Transverse colon (tissue), 4 donors: ENCODE measurements at regions not wholly inside any gene's neighbourhood (a gene's known extent, or its start where the extent isn't known, plus 50 kb on each side); places are given as distances from the start of the nearest gene placed in this dataset.

Source experiments
- DNase-seq: peaks from one replicate; pipeline ENCODE4 v3.0.0-alpha.2; 2019
- H3K27ac ChIP-seq, 4 donors: fragments of 200-600 bp; sonication (generic); 2 replicates each; pipeline ENCODE4 v1.5.1; 2016 to 2018; ENCODE audit warnings: inconsistent platforms in 4 of 4
- H3K27me3 ChIP-seq: fragments of 200-600 bp; sonication (generic); 2 replicates; pipeline ENCODE4 v1.5.1; 2017; ENCODE audit warnings: inconsistent platforms
- H3K36me3 ChIP-seq, 4 donors: fragments of 200-600 bp; sonication (generic); 2 replicates each; pipeline ENCODE4 v1.5.1; 2017 to 2019; ENCODE audit warnings: inconsistent platforms in 4 of 4
- H3K4me1 ChIP-seq, 4 donors: fragments of 200-600 bp; sonication (generic); 2 replicates each; pipeline ENCODE4 v1.5.1; 2017 to 2020; ENCODE audit warnings: inconsistent platforms in 4 of 4
- H3K4me3 ChIP-seq, 4 donors: fragments of 200-600 bp; sonication (generic); 1 replicate in 1 of 4; 2 replicates in 3 of 4; pipeline versions ENCODE4 v1.5.1 to v1.6.1; 2017 to 2019; ENCODE audit warnings: inconsistent platforms in 4 of 4
- H3K9me3 ChIP-seq, 2 donors: fragments of 200-600 bp; sonication (generic); 2 replicates each; pipeline ENCODE4 v1.5.1; 2017 to 2019; ENCODE audit warnings: inconsistent platforms in 2 of 2
- CTCF ChIP-seq, 5 experiments: fragments of 200-600 bp in 3 of 5; fragments of 450-650 bp in 2 of 5; sonication (generic) in 3 of 5; IDR thresholded peaks; 1 replicate in 2 of 5; 2 replicates in 3 of 5; pipeline ENCODE4 v1.5.1; 2016 to 2017; ENCODE audit warnings: antibody characterized with exemption in 5 of 5, inconsistent platforms in 3 of 5, mild to moderate bottlenecking in 2 of 5, moderate library complexity in 1 of 5
- EP300 ChIP-seq: sonication (generic); formaldehyde crosslinking; IDR thresholded peaks from one replicate; pipeline ENCODE4 v1.6.1; 2017; ENCODE audit warnings: antibody characterized with exemption, low read depth
- POLR2A ChIP-seq: fragments of 450-650 bp; IDR thresholded peaks from one replicate; pipeline ENCODE4 v1.6.1; 2016; ENCODE audit warnings: antibody characterized with exemption, mild to moderate bottlenecking, moderate library complexity
- POLR2AphosphoS5 ChIP-seq, 3 donors: sonication (generic); formaldehyde crosslinking; IDR thresholded peaks; one replicate each; pipeline ENCODE4 v1.6.1; 2016; ENCODE audit warnings: antibody characterized with exemption in 3 of 3
- WGBS, 2 donors: methylation state at CpG; one replicate each; pipeline ENCODE4 v1.1.5; 2018; ENCODE audit warnings: low coverage in 1 of 2; 5-methylcytosine and 5-hydroxymethylcytosine counted together
- in situ Hi-C, 4 donors: fragments of 200-750 bp; cut with MboI; loops; one replicate each; pipeline versions ENCODE4 v1.15.0 to v1.15.1; 2017; ENCODE audit warnings: low sequenced_read_pairs in 3 of 4, low pct_ligation_motif_present in 1 of 4, low pct_unique_long_range_greater_than_20kb in 1 of 4
- intact Hi-C: fragments of 100-400 bp; cut with DNase I; formaldehyde crosslinking; loops from one replicate; pipeline ENCODE4 v1.15.1; 2023; ENCODE audit warnings: low total_unique reads

- H3K27me3 ChIP-seq = no peaks in the 10 kb centered on the region
- TF ChIP-seq EP300 = no peak
- no peak for TF ChIP-seq CTCF (IDR thresholded peaks at IDR 0.05)
- TF ChIP-seq POLR2AphosphoS5 (IDR thresholded peaks at IDR 0.05) = no peak
- TF ChIP-seq POLR2A = no peak
- H3K36me3 ChIP-seq = no peaks in the 10 kb centered on the region
- H3K27ac ChIP-seq = no peak overlapping the region
- intact Hi-C loops (no loop called here), in situ Hi-C loops (loop anchor here (25.0 kb wide), 2 partner anchors 552 to 802 kb away; partner anchors contain the start of gene FUT8 (in 2 of the 4))
- no peaks in the 10 kb centered on the region for H3K9me3 ChIP-seq
- 33 to 58% methylated on average over 1 to 2 of the region's 2 CpGs for WGBS, 2 donors
- H3K4me1 ChIP-seq = peaks cover 0 to 2% (median 0%) of the 10 kb centered on the region in 4 donors
- no peak for DNase-seq
- H3K4me3 ChIP-seq = no peak overlapping the region
Measured at GRCh38 chr14:65964366-65964765, 521.8 kb upstream of the CCDC196 start.

GRCh38 chr14:65966188-65966587 is 520.0 kb upstream of the CCDC196 start:
- DNase-seq = no peak
- H3K27me3 ChIP-seq = no peaks in the 10 kb centered on the region
- H3K4me1 ChIP-seq = no peaks in the 10 kb centered on the region
- intact Hi-C loops (no loop called here), in situ Hi-C loops (loop anchor here (25.0 kb wide), 2 partner anchors 554 to 804 kb away; partner anchors contain the start of gene FUT8 (in 2 of the 4))
- 83 to 93% methylated on average over 2 of the region's 2 CpGs for WGBS, 2 donors
- H3K36me3 ChIP-seq = no peaks in the 10 kb centered on the region
- TF ChIP-seq EP300 = no peak
- no peak for TF ChIP-seq CTCF (IDR thresholded peaks at IDR 0.05)
- TF ChIP-seq POLR2A = no peak
- no peak for TF ChIP-seq POLR2AphosphoS5 (IDR thresholded peaks at IDR 0.05)
- H3K4me3 ChIP-seq = no peak overlapping the region
- H3K9me3 ChIP-seq = no peaks in the 10 kb centered on the region
- no peak overlapping the region for H3K27ac ChIP-seq

GRCh38 chr14:65972346-65972870 is 513.8 kb upstream of the CCDC196 start:
- Histone ChIP-seq H3K27ac (no peak overlapping the region), H3K36me3 (no peaks in the 10 kb centered on the region), H3K4me1 (no peaks in the 10 kb centered on the region), H3K27me3 (no peaks in the 10 kb centered on the region), H3K9me3 (no peaks in the 10 kb centered on the region), H3K4me3 (no peak overlapping the region)
- intact Hi-C loops (no loop called here), in situ Hi-C loops (loop anchor here (25.0 kb wide), 2 partner anchors 560 to 810 kb away; partner anchors contain the start of gene FUT8 (in 2 of the 4))
- DNase-seq = no peak
- TF ChIP-seq CTCF (IDR thresholded peaks at IDR 0.05) (no peak), POLR2A (no peak), EP300 (no peak), POLR2AphosphoS5 (IDR thresholded peaks at IDR 0.05) (no peak)
- 65% methylated on average over 4 of the region's 4 CpGs; no CpG with 5 or more reads in 1 of the 2 donors for WGBS, 2 donors

GRCh38 chr14:65972891-65973290 is 513.3 kb upstream of the CCDC196 start:
- Histone ChIP-seq H3K27ac (no peak overlapping the region), H3K4me1 (no peaks in the 10 kb centered on the region), H3K4me3 (no peak overlapping the region), H3K27me3 (no peaks in the 10 kb centered on the region), H3K36me3 (no peaks in the 10 kb centered on the region), H3K9me3 (no peaks in the 10 kb centered on the region)
- TF ChIP-seq POLR2A (no peak), EP300 (no peak), POLR2AphosphoS5 (IDR thresholded peaks at IDR 0.05) (no peak), CTCF (IDR thresholded peaks at IDR 0.05) (no peak)
- intact Hi-C loops = no loop called here
- in situ Hi-C loops = loop anchor here (25.0 kb wide), 2 partner anchors 561 to 811 kb away; partner anchors contain the start of gene FUT8 (in 2 of the 4)
- no peak for DNase-seq
- WGBS, 2 donors = 82 to 94% methylated on average over 3 of the region's 3 CpGs
